Right hindlimb (tissue), 1 donor: ENCODE measurements at regions not wholly inside any gene's neighbourhood (a gene's known extent, or its start where the extent isn't known, plus 50 kb on each side); places are given as distances from the start of the nearest gene placed in this dataset.
"Not testable (repeated sequence)": the region's sequence is repeated elsewhere in the genome, so short reads cannot be mapped to it uniquely, and the experiment has no call there.

ENCODE experiments used
- DNase-seq: peaks from one replicate; pipeline ENCODE4 v3.0.0-alpha.2; 2018

DNA sequence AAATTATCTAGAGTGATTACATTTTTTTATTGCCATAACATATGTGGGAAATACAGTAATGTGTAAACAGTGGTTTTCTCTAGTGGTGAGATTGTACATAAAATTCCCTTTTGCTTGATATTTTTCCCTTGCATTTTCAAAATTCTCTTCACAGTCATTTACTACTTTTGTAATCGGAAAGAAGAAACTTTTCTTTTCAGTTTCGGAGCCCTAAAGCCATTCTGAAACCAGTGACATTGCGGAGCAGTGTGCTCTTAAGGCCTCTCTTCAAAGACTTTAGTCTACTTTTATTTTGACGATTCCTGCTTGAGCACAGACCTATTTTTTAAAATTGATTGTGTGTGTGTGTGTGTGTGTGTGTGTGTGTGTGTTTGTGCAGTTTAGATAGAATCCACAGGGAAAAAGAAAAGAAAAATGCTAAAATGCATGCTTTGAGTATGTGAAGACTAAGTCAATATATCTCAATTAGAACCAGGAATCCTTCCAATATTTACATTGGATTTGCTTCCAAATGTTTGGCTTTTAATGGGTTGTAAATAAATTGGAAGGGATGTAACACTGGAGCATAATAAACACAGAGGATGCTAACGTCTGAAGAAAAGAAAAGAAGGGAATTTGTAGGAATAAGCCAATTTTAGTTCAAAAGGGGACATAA, 357.4 kb downstream of the RND3 start:
- DNase-seq: no peak

DNA sequence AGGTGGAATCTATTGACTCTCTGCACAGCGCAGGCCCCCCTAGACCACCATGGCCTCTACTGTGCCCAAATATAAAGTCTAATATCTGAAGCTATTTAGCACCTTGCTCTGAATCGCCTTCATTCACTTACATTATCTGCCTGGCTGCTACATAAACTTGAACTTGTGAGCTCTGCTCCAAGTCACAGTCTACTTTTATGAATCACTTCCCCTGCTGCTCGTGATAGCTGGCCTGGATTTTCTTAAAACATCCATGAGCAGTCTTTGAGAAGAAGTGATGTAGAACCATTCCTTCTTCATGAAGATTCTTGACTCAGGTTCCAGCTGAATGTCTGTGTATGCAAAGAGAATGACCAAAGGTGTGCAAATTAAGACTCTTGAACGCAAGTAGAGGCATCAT, 359.5 kb downstream of the RND3 start:
- no peak for DNase-seq

DNA sequence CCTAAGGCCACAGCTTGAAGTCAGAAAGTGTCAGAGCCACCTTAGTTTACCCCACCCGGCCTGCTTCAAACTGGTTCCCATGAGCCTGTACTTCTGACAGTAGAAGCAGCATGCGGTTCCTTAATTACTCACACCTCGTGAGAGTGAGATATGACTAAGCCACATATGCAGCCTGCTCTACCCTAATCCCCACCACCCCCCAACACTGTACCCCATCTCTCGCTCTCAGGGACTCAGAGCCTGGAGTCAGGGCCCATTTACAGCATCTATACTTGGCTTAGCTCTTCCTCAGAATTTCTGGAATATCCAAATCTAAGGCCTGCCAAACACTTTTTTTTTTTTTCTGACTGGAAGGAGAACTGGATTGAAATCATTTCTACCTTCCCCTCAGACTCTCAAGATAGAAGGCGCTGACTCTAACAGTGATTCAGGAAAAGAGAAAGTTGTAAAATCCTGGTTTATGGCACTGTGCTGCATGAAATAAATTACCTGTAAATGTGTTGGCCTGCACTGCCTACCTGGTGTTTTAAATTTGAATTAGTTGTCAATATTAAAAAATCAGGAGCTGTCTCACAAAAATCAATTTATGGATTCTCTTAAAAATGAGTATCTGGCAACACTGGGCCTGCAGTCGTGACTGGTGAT, 360.0 kb downstream of the RND3 start:
- DNase-seq: no peak

DNA sequence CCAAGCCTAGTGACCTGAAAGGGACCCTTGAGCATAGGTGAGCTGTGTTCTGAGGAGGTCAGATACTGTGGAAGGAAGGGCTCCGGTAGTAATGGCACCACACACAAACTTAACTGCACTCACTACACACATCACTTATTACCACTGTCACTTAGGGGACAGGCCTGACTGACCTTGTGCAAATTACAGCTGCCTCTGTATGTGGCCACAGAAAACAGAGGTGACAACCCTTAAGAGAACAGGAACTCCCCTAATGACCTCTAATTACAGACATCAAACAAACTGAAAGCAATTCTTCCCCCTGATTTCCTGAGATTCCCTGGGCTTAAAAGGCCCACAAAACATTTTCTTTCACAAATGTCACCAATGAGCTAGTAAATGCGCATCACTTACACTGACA, 360.6 kb downstream of the RND3 start:
- DNase-seq: no peak

DNA sequence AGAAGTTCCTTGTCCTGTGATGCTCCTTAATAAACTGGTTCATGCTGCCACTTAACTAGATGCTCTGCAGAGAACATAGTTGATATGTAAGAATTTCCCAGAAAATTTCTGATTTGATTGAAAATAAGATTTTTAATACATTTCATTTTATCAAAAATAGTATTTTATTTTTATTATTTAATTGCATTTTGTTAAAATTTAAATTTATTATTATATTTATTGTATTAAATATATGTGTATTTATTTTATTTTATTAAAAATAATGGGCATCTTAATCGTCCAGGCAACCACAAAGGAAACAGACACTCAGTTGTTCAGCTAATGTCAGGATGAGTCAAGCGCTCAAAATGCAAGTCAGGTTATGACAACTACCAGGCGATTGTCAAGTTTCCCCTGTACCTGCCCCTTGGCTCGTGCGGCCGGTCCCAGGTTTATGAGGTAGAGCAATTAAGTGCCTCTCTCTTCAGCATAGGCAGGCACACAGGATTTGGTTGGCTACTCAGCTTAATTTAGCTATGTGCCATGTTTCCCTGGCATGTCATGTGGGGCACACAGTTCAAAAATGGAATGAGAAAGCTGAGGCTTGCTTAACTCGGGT, 361.2 kb downstream of the RND3 start:
- DNase-seq: no peak

DNA sequence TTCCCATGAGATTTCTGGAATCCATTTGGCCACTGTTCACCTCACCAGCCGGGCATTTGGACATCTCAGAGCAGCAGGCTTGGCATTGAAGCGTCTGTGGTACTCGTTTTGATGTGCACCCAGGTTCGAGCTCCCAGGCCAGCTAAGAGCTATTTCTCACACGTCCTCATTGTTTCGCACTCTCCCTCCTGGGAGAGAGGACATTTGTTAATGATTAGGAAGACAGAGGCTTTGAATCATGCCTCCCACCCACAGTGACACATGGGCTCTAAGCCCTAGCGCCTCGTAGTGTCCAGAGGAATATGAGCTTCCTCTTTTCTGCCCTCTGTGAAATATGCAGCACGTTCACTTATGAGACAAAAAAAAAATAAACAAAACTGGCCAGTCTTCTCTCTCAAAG, 361.8 kb downstream of the RND3 start:
- DNase-seq: no peak

DNA sequence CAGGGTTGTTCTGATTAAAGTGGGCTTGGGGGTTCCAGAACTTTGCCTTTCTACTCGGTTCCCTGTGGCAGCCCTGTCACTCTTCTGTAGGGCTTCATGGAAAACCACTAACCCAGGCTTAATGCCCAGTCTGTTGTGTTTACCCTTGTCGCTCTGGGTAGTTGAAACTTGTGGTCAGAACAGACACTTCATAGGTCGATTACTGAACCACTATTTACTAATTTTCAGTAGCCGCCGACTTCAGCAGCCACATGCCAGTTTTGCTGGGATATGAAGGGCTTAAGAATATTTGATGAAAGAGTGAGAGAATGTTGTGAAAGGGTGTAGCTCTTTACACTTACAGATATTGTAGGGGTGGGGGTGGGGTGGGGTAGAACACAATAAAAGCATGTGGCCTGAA, 362.3 kb downstream of the RND3 start:
- DNase-seq: no peak

DNA sequence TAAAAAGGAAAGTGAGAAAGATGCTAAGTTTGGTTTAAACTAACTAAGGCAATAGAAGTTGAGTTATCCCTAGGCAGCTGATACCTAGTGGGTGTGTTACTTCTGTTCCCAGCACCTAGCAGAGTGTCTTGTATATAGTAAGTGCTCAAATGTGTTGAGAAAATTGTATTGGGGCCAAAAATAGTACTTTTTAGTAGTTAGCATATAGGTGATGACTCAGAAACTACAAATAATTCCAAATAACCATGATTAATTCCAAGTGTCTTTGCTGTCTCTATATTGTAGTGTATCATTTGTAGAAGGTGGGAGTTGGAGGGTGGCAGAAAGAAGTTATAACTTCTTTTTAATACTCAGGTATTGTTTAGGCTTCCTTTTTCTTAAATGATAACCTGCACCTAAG, 362.7 kb downstream of the RND3 start:
- no peak for DNase-seq

DNA sequence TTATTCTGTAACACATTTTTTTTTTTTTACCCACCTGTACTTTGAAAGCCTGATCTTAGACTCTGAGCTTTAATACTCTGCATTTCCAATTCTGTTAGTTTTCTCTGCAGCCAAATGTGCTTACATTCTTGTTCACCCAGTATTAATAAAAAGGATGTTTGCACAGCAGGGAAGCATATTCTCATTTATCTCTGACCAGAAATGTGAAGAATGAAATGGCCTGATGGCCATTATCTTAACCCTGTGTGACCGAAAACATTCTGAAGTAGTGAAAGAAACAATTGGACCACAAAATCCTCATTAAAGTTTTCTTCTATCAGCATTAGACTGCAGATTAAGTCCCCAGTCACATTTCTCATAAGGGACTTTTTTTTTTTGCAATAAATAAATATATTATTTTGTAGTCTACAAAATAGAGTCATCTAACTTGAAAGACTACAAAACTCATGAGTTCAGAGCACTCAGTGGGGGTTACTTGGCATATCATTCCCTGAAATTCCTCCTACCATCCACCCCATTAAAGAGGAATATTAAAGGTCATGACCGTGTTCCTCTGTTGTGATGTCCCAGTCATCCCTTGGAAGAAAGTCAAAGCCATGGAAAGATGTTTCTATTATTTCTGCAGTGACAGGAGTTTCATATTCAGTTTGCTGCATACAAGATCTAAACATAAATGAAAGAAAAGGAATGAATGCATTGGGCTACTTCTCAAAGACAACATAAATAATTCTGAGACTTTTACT, 364.4 kb downstream of the RND3 start:
- DNase-seq: no peak

DNA sequence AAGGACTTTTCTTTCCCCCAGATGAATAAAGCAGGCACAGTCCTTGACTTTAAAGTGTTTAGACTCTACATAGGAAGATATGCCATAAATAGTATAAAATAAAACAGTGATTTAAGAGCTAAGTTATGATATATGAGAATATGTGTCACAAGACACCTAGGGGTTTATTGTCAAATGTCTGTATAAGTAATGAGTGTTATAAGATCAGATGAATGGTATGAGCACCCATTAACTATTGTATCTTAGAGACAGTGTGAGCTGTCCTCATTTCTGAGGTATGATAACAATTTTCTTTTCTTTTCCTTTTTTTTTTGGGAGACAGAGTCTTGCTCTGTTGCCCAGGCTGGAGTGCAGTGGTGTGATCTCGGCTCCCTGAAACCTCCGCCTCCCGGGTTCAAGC, 365.3 kb downstream of the RND3 start:
- DNase-seq: no peak

DNA sequence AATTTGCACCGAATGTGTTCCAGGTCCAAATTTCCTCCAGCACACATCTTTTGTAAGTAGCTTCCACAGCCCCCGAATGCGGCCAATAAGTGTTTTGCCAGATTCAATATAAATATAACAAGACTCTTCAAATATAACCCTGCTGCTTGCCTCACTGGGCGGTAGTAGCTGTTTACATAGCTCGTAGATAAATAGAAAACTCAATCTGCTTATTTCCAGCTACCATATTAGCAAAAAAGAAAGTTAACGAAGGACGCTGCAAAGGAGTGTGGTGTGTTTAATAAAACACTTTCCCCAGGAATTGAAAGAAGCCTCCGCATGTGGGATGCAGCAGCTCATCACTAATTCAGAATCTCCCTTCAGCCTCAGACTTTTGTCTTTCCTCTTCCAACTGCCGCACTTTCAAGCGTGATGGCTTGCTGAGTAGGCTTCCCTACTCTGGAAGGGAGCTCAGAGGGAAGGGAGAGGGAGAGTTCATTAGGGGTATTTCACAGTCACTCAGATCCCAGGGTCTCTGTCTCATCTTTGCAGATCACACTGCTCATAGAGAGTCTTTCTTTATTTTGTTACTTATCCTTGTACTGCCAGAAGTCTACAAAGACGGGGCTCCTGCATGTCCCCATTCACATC, 367.0 kb downstream of the RND3 start:
- no peak for DNase-seq

DNA sequence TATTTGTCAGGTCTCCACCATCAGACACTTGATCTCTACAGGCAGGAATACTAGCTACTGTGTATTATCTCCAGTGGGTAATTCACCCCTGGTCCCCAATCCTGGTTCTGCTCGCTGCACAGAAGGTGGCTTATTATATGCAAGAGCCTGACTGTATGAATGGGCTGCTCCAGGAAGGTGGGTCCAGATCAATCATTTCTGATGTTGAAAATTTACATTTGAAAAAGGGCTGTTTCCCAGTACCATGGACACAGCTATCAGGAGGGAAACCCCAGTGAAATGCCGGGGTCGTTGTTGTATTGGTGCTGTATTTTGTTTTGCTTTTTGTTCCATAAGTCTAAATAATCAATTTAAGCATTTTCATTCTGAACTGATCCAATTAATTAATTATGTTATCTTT, 367.6 kb downstream of the RND3 start:
- DNase-seq: no peak

DNA sequence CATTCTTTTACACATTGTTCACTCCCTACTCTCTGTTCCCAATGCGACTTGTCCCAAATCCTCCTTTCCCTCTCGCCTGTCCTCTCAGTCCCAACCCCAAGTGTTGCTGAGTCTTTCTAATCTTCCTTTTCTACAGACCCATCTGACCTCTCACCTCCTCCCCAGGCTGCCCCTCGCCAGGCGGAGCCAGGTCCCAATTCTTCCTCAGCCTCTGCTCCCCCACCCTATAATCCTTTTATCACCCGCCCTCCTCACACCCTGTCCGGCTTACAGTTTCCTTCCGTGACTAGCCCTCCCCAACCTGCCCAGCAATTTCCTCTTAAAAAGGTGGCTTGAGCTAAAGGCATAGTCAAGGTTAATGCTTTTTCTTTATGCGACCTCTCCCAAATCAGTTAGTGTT, 373.4 kb downstream of the RND3 start:
- DNase-seq: not testable (repeated sequence)

DNA sequence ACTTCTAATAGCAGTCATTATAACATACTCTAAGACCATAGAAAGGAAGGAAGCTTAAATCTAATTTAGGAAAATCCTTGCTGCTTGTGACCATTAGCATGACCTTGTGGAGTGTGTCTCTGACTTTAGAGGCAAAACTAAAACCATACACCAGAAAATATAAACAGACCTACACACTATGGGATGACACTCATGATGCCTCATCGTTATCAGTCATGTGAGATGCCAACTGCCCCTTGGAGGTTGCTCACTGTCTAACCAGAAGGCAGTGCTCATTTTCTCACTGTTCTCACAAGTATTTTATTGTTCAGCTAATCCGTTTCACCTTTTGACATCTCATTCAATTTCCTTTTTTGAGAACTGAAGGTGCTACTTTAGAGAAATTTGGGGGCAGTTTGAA, 376.9 kb downstream of the RND3 start:
- no peak for DNase-seq

DNA sequence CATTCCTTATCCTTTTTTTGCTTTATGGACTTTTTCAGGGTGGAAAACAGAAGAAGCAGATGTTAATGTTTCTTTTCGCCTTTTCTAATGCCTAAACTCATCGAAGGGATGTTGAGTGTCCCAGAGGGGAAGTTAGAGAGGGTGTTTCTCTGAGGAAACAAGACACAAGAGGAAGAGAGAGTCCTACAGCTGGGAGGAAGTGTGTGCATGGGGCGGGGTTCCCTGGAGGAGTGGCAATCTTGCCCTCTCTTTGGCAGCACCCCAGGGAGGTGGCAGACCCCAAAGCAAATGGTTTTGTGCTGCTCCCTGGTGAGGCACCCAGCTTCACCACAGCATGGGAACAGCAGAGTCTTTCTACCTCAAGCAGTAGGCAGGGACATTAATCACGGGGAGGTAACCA, 377.6 kb downstream of the RND3 start:
- no peak for DNase-seq

DNA sequence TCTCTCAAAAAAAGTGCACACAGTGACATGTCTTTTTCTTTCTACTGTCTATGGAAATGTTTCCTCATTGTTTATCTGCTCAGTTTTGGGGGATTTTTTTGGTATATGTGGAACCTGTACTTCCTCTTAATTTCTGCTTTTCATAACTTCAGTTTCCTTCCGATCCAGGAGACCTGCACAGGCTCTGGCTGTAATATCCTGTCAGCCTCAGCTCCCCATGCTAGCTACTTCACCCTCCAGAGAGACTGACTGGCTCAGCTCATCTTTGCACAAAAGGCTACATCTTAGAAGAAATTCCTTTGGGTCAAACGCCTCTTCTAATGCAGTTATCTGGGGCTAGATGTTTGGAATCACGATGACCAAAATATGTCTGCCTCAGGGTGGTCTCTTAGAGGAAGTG, 378.4 kb downstream of the RND3 start:
- DNase-seq: no peak

DNA sequence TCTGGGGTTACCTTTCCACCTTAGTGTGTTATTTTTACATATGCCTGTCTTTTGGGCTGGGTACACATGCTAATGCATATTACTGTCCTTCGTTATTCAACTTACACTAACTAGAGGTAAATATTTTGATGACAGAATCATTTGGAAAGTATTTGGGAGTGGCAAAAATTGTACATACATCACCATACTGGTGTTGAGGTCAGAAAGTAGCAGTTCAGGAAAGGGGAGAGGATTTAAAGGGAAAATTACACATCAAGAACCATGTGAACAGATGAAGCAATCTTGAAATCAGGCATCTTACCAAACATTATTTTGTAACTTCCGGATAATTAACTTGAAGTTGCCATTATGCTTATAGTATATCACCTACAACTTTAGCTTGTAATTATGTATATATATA, 379.7 kb downstream of the RND3 start:
- no peak for DNase-seq

DNA sequence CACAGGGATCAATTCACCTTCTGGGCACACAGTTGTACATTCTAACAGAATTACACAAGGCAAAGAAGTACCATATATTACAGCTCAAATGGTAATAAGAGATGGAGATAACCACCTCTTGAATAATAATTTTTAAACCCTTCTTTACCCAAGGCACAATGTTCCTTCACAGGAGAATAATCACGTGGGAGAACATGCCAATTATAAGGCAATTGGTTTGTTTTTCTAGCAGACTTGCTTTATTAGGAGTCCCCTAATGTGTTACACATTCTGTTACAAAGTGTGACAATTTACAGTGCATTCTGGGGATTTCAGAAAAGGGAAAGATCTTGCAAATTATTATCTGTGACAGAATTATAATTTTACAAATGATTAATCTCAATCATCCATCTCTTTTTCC, 380.3 kb downstream of the RND3 start:
- DNase-seq: no peak

DNA sequence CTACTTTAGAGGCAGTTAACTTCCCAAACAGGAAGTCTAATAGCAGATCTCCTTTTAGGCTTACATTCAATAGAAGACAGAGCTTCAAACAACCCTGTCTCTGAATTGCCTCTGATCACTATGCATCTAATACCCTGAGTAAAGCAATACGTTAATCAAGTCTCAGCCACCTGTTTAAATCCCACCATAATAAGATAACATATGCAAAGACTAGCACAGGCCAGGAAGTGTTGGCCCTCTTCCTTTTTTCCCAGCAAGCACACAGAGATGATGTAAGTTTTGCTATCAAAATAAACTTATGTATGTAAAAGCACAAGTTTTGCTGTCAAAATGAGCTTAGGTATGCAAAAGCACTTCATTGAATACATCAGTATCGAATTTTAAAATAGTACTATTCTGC, 385.5 kb downstream of the RND3 start:
- DNase-seq: no peak

DNA sequence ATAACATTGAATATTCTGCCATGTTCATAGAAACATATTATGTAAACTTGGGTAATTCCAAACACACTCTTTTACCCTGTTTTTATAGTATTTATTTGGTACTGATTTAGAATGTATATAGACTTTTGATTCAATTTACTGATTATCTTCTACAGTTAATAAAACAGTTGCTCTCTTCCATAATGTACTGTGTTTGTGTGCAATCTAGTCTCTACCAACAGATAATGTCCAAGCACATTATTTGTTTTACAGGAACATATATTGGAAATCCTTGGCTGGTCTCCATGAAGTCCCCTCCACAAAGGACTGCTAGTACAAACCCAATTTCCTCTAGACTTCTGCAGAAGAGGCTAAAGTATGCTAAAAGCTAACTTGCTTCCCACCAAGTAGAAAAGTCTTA, 386.6 kb downstream of the RND3 start:
- DNase-seq: no peak

DNA sequence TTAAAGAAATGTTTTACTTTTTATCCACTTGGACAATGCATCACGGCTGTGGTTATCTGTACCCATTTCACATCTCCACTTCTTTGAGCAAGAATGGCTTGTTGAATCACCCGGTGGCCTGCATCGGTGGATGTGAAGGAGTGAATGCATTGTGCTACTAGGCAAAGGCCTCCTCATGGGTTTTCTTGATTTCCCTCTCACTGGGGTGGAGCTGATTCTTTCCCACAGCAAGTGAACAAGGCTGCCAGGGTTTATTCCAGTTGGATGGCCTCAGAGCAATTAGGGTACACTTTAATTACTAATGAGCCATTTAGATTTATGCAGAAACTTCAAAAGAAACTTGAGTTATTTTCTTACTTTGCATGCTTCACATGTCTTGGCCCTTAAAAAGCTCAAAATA, 387.1 kb downstream of the RND3 start:
- DNase-seq: no peak

DNA sequence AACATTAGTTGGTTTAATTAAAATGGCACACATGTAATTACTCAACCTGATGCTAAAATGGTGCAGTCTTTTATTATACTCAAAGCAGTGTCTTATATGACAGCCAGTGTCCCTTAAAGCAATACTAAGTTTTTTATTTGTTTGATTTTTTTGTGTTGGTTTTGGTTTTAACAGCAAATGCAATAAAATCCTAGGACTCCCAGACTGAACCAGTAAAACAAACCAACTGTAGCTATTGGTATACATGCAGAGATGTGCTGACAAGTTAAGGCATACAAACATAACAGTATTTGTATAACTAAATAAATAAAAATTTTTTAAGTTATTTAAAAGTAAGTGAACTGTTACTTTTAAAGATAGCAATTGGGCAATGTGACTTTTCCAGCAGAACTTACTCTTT, 387.7 kb downstream of the RND3 start:
- no peak for DNase-seq

DNA sequence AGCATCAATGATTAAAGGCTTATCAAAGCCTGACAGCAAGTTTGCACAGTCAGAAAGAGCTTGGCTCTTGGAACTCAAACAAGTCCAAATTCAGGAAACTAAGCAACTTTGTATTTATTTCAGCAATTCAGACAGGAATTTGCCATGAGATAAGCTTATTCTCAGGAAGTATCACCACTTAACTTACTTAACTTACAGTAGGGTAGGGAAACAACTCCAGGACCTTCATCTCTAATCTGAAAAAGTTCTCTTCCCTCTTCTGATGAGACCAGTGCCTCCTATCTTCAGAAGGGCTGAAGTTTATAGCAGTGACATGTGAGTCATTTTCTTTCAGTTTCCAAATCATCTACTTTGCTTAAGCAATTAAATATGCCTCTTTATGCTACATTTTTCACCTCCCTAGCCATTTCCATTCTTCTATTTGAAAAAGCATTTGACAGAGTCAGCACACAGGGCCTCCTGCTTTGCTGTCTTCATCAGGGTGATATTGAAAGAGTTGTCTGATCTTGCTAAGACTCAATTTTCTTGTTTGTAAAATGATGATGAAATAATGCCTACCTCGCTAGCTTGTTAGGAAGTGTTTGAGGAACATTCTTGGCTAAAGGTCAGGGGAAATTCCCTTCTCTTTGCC, 389.5 kb downstream of the RND3 start:
- DNase-seq: no peak
